ENCODE measurements at regions not wholly inside any gene's neighbourhood (a gene's known extent, or its start where the extent isn't known, plus 50 kb on each side); places are given as distances from the start of the nearest gene placed in this dataset.
A peak's percentile ranks its signal among the peaks of the same experiment; 100 is the strongest.

DNA sequence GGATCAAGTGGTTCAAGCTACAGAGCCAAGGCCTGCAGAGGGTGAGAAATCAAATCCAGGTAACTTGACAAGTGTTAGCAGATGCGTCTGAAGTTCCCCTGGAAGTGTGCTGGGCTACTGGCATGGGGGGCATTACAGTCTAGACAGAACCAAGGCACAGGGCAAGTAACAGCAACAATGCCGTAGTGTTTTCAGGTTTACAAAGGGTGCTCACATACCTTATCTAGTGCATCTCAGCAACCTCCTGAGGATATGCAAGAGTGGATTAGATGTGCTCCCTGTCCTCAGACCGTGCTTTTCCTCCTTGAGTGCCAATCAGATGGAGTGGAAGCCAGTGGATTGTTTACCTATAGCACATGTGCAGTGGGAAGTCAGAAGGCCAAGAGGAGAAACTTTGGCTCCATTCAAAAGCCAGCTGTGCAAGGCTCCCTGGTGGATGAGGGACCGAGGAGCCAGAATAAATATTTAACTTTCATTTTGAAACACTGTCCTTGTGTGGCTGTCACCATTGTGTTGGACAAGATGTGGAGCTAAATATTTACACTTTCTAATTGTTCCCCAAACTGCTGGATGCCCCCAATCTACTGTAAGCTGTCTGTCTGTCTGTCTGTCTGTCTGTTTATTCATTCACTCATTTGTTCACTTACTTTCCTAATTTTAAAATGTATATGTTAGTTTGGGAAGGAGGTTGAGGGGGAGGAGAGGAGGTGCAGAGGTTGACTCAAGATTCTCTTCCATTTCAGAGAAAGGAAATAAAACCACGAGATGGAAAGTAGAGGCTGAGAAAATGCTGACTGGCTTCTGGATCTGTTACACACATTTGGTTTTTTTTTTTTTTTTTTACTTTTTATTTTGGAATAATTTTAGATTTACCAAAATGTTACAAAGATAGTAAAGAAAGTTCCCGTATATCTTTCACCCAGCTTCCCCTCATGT lies 184.0 kb upstream of the PARP11 start (continued):
- TF ChIP-seq, protein P1, sequence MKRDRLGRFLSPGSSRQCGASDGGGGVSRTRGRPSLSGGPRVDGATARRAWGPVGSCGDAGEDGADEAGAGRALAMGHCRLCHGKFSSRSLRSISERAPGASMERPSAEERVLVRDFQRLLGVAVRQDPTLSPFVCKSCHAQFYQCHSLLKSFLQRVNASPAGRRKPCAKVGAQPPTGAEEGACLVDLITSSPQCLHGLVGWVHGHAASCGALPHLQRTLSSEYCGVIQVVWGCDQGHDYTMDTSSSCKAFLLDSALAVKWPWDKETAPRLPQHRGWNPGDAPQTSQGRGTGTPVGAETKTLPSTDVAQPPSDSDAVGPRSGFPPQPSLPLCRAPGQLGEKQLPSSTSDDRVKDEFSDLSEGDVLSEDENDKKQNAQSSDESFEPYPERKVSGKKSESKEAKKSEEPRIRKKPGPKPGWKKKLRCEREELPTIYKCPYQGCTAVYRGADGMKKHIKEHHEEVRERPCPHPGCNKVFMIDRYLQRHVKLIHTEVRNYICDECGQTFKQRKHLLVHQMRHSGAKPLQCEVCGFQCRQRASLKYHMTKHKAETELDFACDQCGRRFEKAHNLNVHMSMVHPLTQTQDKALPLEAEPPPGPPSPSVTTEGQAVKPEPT (CRISPR knock-in tag; IDR thresholded peaks at IDR 0.05; ENCODE audit: low read depth) = 0 out of 2 replicates have a peak, but pooled peaks have one; percentile 69
- no peak for TF ChIP-seq ZNF674 (CRISPR knock-in tag; IDR thresholded peaks at IDR 0.05; ENCODE audit: low read depth)
- no peak for TF ChIP-seq ZSCAN31 (CRISPR knock-in tag; IDR thresholded peaks at IDR 0.05; ENCODE audit: low read depth)
- TF ChIP-seq NFKBIZ (CRISPR knock-in tag; IDR thresholded peaks at IDR 0.05) = no peak
- no peak for TF ChIP-seq MYNN (CRISPR knock-in tag; IDR thresholded peaks at IDR 0.05; ENCODE audit: low read depth)
- TF ChIP-seq, protein P2, sequence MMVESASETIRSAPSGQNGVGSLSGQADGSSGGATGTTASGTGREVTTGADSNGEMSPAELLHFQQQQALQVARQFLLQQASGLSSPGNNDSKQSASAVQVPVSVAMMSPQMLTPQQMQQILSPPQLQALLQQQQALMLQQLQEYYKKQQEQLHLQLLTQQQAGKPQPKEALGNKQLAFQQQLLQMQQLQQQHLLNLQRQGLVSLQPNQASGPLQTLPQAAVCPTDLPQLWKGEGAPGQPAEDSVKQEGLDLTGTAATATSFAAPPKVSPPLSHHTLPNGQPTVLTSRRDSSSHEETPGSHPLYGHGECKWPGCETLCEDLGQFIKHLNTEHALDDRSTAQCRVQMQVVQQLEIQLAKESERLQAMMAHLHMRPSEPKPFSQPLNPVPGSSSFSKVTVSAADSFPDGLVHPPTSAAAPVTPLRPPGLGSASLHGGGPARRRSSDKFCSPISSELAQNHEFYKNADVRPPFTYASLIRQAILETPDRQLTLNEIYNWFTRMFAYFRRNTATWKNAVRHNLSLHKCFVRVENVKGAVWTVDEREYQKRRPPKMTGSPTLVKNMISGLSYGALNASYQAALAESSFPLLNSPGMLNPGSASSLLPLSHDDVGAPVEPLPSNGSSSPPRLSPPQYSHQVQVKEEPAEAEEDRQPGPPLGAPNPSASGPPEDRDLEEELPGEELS (CRISPR knock-in tag; IDR thresholded peaks at IDR 0.05) = peak; percentile 82
- TF ChIP-seq STAT5B (CRISPR knock-in tag; IDR thresholded peaks at IDR 0.05) = no peak
- no peak for TF ChIP-seq ZNF781 (CRISPR knock-in tag; IDR thresholded peaks at IDR 0.05; ENCODE audit: borderline replicate concordance, not compliant biosample characterization)
- no peak for TF ChIP-seq CBFB (CRISPR knock-in tag; IDR thresholded peaks at IDR 0.05)
- no peak for TF ChIP-seq SOX6 (IDR thresholded peaks at IDR 0.05)
- peak; percentile 99 for TF ChIP-seq SOX6 (CRISPR knock-in tag; IDR thresholded peaks at IDR 0.05)
- TF ChIP-seq NAIF1 (CRISPR knock-in tag; IDR thresholded peaks at IDR 0.05; ENCODE audit: borderline replicate concordance) = no peak
- TF ChIP-seq, protein P3, sequence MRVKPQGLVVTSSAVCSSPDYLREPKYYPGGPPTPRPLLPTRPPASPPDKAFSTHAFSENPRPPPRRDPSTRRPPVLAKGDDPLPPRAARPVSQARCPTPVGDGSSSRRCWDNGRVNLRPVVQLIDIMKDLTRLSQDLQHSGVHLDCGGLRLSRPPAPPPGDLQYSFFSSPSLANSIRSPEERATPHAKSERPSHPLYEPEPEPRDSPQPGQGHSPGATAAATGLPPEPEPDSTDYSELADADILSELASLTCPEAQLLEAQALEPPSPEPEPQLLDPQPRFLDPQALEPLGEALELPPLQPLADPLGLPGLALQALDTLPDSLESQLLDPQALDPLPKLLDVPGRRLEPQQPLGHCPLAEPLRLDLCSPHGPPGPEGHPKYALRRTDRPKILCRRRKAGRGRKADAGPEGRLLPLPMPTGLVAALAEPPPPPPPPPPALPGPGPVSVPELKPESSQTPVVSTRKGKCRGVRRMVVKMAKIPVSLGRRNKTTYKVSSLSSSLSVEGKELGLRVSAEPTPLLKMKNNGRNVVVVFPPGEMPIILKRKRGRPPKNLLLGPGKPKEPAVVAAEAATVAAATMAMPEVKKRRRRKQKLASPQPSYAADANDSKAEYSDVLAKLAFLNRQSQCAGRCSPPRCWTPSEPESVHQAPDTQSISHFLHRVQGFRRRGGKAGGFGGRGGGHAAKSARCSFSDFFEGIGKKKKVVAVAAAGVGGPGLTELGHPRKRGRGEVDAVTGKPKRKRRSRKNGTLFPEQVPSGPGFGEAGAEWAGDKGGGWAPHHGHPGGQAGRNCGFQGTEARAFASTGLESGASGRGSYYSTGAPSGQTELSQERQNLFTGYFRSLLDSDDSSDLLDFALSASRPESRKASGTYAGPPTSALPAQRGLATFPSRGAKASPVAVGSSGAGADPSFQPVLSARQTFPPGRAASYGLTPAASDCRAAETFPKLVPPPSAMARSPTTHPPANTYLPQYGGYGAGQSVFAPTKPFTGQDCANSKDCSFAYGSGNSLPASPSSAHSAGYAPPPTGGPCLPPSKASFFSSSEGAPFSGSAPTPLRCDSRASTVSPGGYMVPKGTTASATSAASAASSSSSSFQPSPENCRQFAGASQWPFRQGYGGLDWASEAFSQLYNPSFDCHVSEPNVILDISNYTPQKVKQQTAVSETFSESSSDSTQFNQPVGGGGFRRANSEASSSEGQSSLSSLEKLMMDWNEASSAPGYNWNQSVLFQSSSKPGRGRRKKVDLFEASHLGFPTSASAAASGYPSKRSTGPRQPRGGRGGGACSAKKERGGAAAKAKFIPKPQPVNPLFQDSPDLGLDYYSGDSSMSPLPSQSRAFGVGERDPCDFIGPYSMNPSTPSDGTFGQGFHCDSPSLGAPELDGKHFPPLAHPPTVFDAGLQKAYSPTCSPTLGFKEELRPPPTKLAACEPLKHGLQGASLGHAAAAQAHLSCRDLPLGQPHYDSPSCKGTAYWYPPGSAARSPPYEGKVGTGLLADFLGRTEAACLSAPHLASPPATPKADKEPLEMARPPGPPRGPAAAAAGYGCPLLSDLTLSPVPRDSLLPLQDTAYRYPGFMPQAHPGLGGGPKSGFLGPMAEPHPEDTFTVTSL (CRISPR knock-in tag; IDR thresholded peaks at IDR 0.05; ENCODE audit: borderline replicate concordance) = peak; percentile 57; the same call in 1 of the 2 replicates
- no peak for TF ChIP-seq ELF4 (CRISPR knock-in tag; IDR thresholded peaks at IDR 0.05; ENCODE audit: borderline replicate concordance)
- TF ChIP-seq CENPX (CRISPR knock-in tag; IDR thresholded peaks at IDR 0.05) = no peak
- TF ChIP-seq, protein P4, sequence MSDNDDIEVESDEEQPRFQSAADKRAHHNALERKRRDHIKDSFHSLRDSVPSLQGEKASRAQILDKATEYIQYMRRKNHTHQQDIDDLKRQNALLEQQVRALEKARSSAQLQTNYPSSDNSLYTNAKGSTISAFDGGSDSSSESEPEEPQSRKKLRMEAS (IDR thresholded peaks at IDR 0.05) = peak; percentile 78
